Fibroblast of the aortic adventitia (primary cell): ENCODE measurements at regions not wholly inside any gene's neighbourhood (a gene's known extent, or its start where the extent isn't known, plus 50 kb on each side); places are given as distances from the start of the nearest gene placed in this dataset.
"Not testable (repeated sequence)": the region's sequence is repeated elsewhere in the genome, so short reads cannot be mapped to it uniquely, and the experiment has no call there.

Experiments
- DNase-seq: peaks from one replicate; pipeline ENCODE4 v3.0.0-alpha.2; 2010; ENCODE audit warnings: low read depth
- H3K4me3 ChIP-seq: 2 replicates; pipeline ENCODE4 v1.5.1; 2011; ENCODE audit warnings: low read depth, mild to moderate bottlenecking, control low read depth, low read length, moderate library complexity
- CTCF ChIP-seq: IDR thresholded peaks from 2 replicates; pipeline ENCODE4 v1.5.1; 2011; ENCODE audit warnings: mild to moderate bottlenecking, low read length, control low read depth, inconsistent platforms; ENCODE audit not compliant: insufficient read depth

GRCh38 chr6:12636336-12636735 lies 80.2 kb upstream of the PHACTR1 start:
- peak; percentile 21 for TF ChIP-seq CTCF
- DNase-seq: no peak

GRCh38 chr6:12637960-12638641 lies 78.5 kb upstream of the PHACTR1 start:
- DNase-seq: peak; percentile 47
- TF ChIP-seq CTCF: peak; percentile 80
- H3K4me3 ChIP-seq: no peak overlapping the region

More at GRCh38 chr6:12636336-12636735, 80.2 kb upstream of the PHACTR1 start:
- H3K4me3 ChIP-seq: no peak overlapping the region

GRCh38 chr6:12640438-12640837 lies 76.1 kb upstream of the PHACTR1 start:
- DNase-seq: no peak
- H3K4me3 ChIP-seq: no peak overlapping the region
- TF ChIP-seq CTCF: no peak

GRCh38 chr6:12641785-12642184 lies 74.8 kb upstream of the PHACTR1 start:
- DNase-seq, H3K4me3 ChIP-seq: not testable (repeated sequence)

GRCh38 chr6:12645941-12646340 lies 70.6 kb upstream of the PHACTR1 start:
- no peak for DNase-seq
- TF ChIP-seq CTCF: no peak
- H3K4me3 ChIP-seq: no peak overlapping the region

GRCh38 chr6:12648171-12648570 lies 68.4 kb upstream of the PHACTR1 start:
- TF ChIP-seq CTCF: no peak
- DNase-seq: no peak

GRCh38 chr6:12649325-12649724 lies 67.2 kb upstream of the PHACTR1 start:
- DNase-seq: no peak
- no peak overlapping the region for H3K4me3 ChIP-seq
- no peak for TF ChIP-seq CTCF

More at GRCh38 chr6:12648171-12648570, 68.4 kb upstream of the PHACTR1 start:
- no peak overlapping the region for H3K4me3 ChIP-seq
